ENCODE measurements at regions not wholly inside any gene's neighbourhood (a gene's known extent, or its start where the extent isn't known, plus 50 kb on each side); places are given as distances from the start of the nearest gene placed in this dataset.
A peak's percentile ranks its signal among the peaks of the same experiment; 100 is the strongest.

- H3K27me3 ChIP-seq: no peaks in the 10 kb centered on the region
- no peak for DNase-seq
- no peak overlapping the region for H3K4me3 ChIP-seq
- H3K36me3 ChIP-seq: no peaks in the 10 kb centered on the region
- H3K4me1 ChIP-seq: no peaks in the 10 kb centered on the region
- H3K9me3 ChIP-seq: no peaks in the 10 kb centered on the region
- TF ChIP-seq CTCF (IDR thresholded peaks at IDR 0.05) (no peak), POLR2A (IDR thresholded peaks at IDR 0.05) (no peak)
- H3K27ac ChIP-seq: no peak overlapping the region
These were observed 235.5 kb upstream of the MEOX2 start for GRCh38 chr7:15922002-15922401.

GRCh38 chr7:15921576-15921975, 235.1 kb upstream of the MEOX2 start:
- DNase-seq: no peak
- Histone ChIP-seq H3K4me3 (no peak overlapping the region), H3K36me3 (no peaks in the 10 kb centered on the region), H3K27me3 (no peaks in the 10 kb centered on the region), H3K4me1 (no peaks in the 10 kb centered on the region), H3K9me3 (no peaks in the 10 kb centered on the region), H3K27ac (no peak overlapping the region)
- TF ChIP-seq CTCF (IDR thresholded peaks at IDR 0.05) (no peak), POLR2A (IDR thresholded peaks at IDR 0.05) (no peak)

GRCh38 chr7:15920953-15921352, 234.5 kb upstream of the MEOX2 start:
- no peak for TF ChIP-seq CTCF (IDR thresholded peaks at IDR 0.05)

GRCh38 chr7:15916681-15917380, 230.3 kb upstream of the MEOX2 start:
- TF ChIP-seq POLR2A (IDR thresholded peaks at IDR 0.05): no peak
- no peak for TF ChIP-seq CTCF (IDR thresholded peaks at IDR 0.05)
- Histone ChIP-seq H3K4me3 (no peak overlapping the region), H3K36me3 (no peaks in the 10 kb centered on the region)

More at GRCh38 chr7:15920953-15921352, 234.5 kb upstream of the MEOX2 start:
- H3K27me3 ChIP-seq: no peaks in the 10 kb centered on the region
- H3K27ac ChIP-seq: no peak overlapping the region
- no peak overlapping the region for H3K4me3 ChIP-seq
- H3K4me1 ChIP-seq: no peaks in the 10 kb centered on the region
- DNase-seq: no peak
- H3K9me3 ChIP-seq: no peaks in the 10 kb centered on the region
- H3K36me3 ChIP-seq: no peaks in the 10 kb centered on the region

GRCh38 chr7:15915686-15916293, 229.3 kb upstream of the MEOX2 start:
- Histone ChIP-seq H3K9me3 (no peaks in the 10 kb centered on the region), H3K4me3 (no peak overlapping the region), H3K36me3 (no peaks in the 10 kb centered on the region), H3K27ac (no peak overlapping the region), H3K4me1 (no peaks in the 10 kb centered on the region), H3K27me3 (no peaks in the 10 kb centered on the region)
- no peak for DNase-seq
- TF ChIP-seq POLR2A (IDR thresholded peaks at IDR 0.05) (no peak), CTCF (IDR thresholded peaks at IDR 0.05) (no peak)

More at GRCh38 chr7:15916681-15917380, 230.3 kb upstream of the MEOX2 start:
- no peak for DNase-seq
- Histone ChIP-seq H3K27me3 (no peaks in the 10 kb centered on the region), H3K27ac (peak overlapping the region in 1 of 4 donors; percentile 28), H3K9me3 (no peaks in the 10 kb centered on the region), H3K4me1 (no peaks in the 10 kb centered on the region)
